OCI-LY3 (cell line): ENCODE measurements at regions not wholly inside any gene's neighbourhood (a gene's known extent, or its start where the extent isn't known, plus 50 kb on each side); places are given as distances from the start of the nearest gene placed in this dataset.

Experiments used
- EZH2phosphoT487 ChIP-seq: fragments of 200-600 bp; shearing (Covaris generic); IDR thresholded peaks from 2 replicates; pipeline ENCODE4 v1.6.1; 2018; ENCODE audit warnings: antibody characterized with exemption, mixed run types, low read depth
- TF ChIP-seq, protein P1 (sequence below): fragments of 200-600, 300-600 bp; sonication (generic); IDR thresholded peaks from 2 replicates; pipeline ENCODE4 v1.5.1; 2014; ENCODE audit warnings: antibody characterized with exemption, low read length, low read depth

DNA sequence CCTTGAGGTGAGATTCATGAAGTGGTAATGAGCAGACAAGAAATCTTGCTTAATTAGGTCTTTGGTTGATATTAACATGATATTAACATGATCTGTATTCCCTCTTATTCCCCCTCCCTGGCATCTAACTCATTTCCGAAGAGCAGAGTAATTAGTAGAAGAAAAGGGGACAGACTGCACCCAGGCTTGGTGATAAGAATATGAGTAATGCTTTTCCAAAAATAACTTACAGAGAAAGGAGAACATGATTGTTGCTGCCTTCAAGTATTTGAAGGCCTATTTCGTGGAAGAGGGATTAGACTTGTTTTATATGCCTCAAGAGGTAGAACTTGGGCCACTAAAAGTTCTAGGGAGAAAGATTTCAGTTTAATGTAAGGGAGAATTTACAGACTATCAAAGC lies 130.6 kb upstream of the ATP5MC3 start:
- TF ChIP-seq, protein P1, sequence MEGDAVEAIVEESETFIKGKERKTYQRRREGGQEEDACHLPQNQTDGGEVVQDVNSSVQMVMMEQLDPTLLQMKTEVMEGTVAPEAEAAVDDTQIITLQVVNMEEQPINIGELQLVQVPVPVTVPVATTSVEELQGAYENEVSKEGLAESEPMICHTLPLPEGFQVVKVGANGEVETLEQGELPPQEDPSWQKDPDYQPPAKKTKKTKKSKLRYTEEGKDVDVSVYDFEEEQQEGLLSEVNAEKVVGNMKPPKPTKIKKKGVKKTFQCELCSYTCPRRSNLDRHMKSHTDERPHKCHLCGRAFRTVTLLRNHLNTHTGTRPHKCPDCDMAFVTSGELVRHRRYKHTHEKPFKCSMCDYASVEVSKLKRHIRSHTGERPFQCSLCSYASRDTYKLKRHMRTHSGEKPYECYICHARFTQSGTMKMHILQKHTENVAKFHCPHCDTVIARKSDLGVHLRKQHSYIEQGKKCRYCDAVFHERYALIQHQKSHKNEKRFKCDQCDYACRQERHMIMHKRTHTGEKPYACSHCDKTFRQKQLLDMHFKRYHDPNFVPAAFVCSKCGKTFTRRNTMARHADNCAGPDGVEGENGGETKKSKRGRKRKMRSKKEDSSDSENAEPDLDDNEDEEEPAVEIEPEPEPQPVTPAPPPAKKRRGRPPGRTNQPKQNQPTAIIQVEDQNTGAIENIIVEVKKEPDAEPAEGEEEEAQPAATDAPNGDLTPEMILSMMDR, result no peak
- TF ChIP-seq EZH2phosphoT487, result no peak
